ENCODE measurements at regions not wholly inside any gene's neighbourhood (a gene's known extent, or its start where the extent isn't known, plus 50 kb on each side); places are given as distances from the start of the nearest gene placed in this dataset.

DNA sequence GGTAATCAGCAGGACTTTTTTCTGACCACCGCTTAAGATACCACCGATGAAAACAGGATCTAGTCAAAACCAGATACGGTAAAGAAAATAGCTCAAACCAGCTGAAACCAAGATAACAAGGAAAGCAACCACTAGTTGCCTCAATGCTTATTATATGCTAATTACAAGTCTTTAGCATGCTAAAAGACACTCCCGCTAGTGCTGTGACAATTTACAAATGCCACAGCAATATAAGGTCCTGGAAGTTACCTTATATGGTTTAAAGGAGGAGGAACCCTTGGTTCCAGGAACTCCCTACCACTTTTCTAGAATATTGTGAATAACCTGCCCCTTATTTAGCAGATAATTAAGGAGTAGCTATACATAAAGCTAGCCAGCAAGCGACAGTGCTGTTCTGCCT, 976.4 kb upstream of the SEL1L start:
- H3K4me1 Mint-ChIP-seq (ENCODE audit: low read depth): no peaks in the 10 kb centered on the region
- H3K27me3 Mint-ChIP-seq (ENCODE audit: low read depth): no peaks in the 10 kb centered on the region
- H3K4me3 Mint-ChIP-seq: no peak overlapping the region
- H3K27ac Mint-ChIP-seq: no peak overlapping the region
- peaks cover 5% of the 10 kb centered on the region for H3K9me3 Mint-ChIP-seq
- H3K36me3 Mint-ChIP-seq (ENCODE audit: low read depth): no peaks in the 10 kb centered on the region

DNA sequence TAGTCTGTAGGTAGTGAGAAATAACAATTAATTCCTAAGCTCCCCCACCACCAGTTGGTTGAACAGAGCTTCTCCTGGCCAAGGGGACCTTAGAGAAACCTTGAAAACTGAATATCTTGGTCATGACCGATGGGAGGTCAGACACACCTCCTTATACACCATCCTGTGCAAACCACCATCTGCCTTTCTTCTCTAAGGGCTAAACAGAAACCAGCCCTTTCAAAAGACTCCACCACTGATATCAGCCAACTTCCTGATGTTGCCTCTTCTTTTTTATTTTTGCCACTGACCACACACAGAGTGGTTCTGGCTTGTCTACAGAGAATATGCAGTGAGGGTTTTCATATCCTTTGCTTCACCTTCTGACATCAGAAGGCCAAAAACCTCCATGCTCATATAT, 977.7 kb upstream of the SEL1L start:
- H3K4me3 Mint-ChIP-seq: no peak overlapping the region
- no peaks in the 10 kb centered on the region for H3K4me1 Mint-ChIP-seq (ENCODE audit: low read depth)
- H3K9me3 Mint-ChIP-seq: peaks cover 10% of the 10 kb centered on the region
- no peaks in the 10 kb centered on the region for H3K36me3 Mint-ChIP-seq (ENCODE audit: low read depth)
- H3K27me3 Mint-ChIP-seq (ENCODE audit: low read depth): no peaks in the 10 kb centered on the region
- no peak overlapping the region for H3K27ac Mint-ChIP-seq

DNA sequence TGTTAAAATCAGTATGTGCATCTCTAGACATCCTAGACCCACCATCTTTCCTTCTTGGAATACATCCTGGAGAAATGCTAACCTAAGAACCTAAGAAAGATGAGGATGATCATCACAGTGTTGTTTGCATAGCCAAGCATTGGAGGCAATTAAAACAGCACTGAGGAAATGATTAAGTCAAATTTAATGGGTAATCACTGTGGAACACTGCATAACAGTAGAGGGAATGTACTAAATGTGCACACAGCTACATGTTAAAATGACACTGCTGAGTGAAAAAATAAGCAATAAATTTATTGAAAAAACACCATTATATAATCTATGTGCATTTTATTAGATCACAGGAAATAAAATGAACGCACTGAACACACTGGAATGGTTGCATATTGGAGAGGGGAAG, 987.1 kb upstream of the SEL1L start:
- peaks cover 23% of the 10 kb centered on the region for H3K9me3 Mint-ChIP-seq
- H3K27me3 Mint-ChIP-seq (ENCODE audit: low read depth): no peaks in the 10 kb centered on the region
- H3K4me3 Mint-ChIP-seq: no peak overlapping the region

DNA sequence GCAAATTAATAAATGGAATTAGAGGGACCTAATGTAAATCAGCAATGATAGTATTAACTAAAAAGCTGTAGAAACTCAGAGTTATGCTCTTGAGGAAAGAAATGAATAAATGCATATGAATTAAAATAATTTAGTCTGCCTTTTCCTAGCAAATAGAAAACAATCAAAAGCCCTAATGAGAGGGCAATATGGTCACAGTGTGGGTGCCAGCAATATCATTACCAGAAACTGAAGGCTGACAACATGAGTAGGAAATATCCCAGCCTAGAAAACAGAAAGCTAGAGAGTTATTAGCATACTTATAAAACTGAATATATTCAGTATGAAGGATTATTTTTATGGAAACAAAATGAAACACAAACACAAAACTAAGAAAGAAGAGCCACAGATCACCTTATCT, 987.5 kb upstream of the SEL1L start:
- H3K9me3 Mint-ChIP-seq: peaks cover 23% of the 10 kb centered on the region
- no peaks in the 10 kb centered on the region for H3K4me1 Mint-ChIP-seq (ENCODE audit: low read depth)
- H3K36me3 Mint-ChIP-seq (ENCODE audit: low read depth): no peaks in the 10 kb centered on the region
- no peak overlapping the region for H3K4me3 Mint-ChIP-seq
- no peak overlapping the region for H3K27ac Mint-ChIP-seq
- H3K27me3 Mint-ChIP-seq (ENCODE audit: low read depth): no peaks in the 10 kb centered on the region

More for the DNA sequence above, 987.1 kb upstream of the SEL1L start:
- H3K4me1 Mint-ChIP-seq (ENCODE audit: low read depth): no peaks in the 10 kb centered on the region
- H3K36me3 Mint-ChIP-seq (ENCODE audit: low read depth): no peaks in the 10 kb centered on the region
- H3K27ac Mint-ChIP-seq: no peak overlapping the region

DNA sequence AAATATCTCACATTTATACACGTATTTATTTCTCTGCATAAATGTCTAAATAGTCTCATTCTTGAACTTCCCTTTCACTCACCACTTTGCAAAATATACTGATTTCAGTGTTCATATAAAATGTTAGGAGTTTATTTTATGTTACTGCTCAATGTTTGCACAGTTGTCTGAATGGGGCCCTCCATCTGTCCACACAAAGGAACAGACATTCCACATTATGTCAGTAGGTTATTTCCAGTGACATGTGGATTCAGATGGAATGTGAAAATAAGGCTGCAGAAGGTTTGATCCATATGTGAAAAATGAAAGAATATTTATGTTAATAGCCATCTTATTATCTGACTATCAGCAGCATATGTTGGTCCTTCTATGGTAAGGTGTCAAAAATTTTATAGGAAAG, 994.4 kb upstream of the SEL1L start:
- no peak overlapping the region for H3K27ac Mint-ChIP-seq
- H3K27me3 Mint-ChIP-seq (ENCODE audit: low read depth): no peaks in the 10 kb centered on the region
- no peak overlapping the region for H3K4me3 Mint-ChIP-seq
- H3K9me3 Mint-ChIP-seq: peaks cover 11% of the 10 kb centered on the region
- no peaks in the 10 kb centered on the region for H3K36me3 Mint-ChIP-seq (ENCODE audit: low read depth)
- H3K4me1 Mint-ChIP-seq (ENCODE audit: low read depth): no peaks in the 10 kb centered on the region

DNA sequence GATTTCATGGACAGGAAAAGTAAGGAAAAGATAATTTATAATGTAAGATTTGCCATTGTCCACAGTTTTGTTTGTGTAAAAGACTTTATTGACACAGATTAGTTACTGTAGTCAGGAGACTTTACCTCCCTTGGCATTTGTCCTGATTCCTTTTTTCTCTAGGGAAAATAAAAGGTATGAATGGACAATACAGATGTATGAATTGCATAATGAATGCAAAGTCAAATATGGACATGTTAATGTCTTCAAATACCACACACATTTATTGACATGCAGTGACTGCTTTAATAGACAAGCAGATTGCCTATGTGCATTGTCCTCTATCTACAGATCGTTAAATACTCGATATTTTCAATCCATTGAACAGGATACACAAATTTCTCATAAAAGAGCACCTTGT, 999.7 kb upstream of the SEL1L start:
- H3K9me3 Mint-ChIP-seq: peaks cover 20% of the 10 kb centered on the region
- no peak overlapping the region for H3K4me3 Mint-ChIP-seq
- H3K36me3 Mint-ChIP-seq (ENCODE audit: low read depth): no peaks in the 10 kb centered on the region
- H3K27ac Mint-ChIP-seq: no peak overlapping the region
- no peaks in the 10 kb centered on the region for H3K27me3 Mint-ChIP-seq (ENCODE audit: low read depth)
- H3K4me1 Mint-ChIP-seq (ENCODE audit: low read depth): no peaks in the 10 kb centered on the region

DNA sequence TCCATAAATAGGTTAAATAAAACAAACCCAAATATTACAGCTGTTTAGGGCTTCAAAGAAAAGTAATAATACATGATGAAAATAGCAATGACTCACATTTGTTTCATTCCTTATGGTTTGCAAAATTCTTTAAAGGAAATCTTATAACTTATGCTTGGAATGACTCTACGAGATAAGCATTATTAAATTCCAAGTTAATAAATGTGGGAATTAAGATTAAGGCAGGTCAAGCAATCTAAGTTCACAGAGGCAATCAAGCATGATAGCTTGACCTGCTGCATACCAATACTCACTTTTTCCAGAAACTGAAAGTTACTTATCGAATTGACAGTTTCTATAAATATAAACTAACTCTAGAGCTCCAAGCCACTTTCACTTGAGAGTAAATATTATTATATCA, 1002.9 kb upstream of the SEL1L start:
- Mint-ChIP-seq H3K9me3 (peaks cover 14% of the 10 kb centered on the region), H3K4me1 (ENCODE audit: low read depth) (no peaks in the 10 kb centered on the region), H3K27me3 (ENCODE audit: low read depth) (no peaks in the 10 kb centered on the region), H3K4me3 (no peak overlapping the region), H3K36me3 (ENCODE audit: low read depth) (no peaks in the 10 kb centered on the region), H3K27ac (no peak overlapping the region)

DNA sequence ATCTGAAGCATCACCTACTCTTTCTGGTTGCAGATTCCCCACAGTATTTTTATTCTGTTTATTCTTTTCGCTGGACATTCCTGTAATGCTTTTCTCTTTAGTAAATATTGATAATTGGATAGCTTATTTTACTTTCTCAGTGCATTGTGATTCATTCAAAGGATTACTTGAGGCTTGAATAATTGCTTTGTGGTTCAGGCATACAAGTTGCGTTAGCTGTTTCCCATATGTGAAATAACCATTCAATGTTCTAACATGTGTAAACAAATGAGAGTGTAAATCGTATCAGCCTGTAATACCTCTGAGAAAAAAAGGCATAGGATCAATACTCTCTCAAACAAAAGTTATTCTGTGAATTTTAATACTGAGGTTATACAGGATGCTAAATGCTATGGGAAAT, 1004.2 kb upstream of the SEL1L start:
- no peak overlapping the region for H3K27ac Mint-ChIP-seq

DNA sequence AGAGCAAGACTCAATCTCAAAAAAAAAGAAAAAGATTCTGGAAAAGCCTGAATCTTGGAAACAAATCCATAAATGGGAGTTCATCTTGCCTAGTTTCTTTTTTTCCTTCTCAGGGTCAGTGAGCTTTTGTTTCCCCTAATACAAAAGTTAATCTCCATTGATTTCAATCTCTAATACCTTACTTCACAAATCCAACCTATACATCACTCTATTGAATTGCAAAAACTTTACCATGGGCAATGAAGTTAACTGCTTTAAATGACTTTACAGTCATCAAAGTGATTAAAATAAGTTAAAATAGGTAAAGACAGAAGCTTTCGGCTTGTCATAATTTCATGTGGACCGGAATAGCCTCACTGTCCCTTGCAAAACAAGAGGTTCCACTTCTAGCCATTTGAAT, 1012.7 kb upstream of the SEL1L start:
- Mint-ChIP-seq H3K27ac (no peak overlapping the region), H3K27me3 (ENCODE audit: low read depth) (no peaks in the 10 kb centered on the region), H3K9me3 (peaks cover 17% of the 10 kb centered on the region), H3K36me3 (ENCODE audit: low read depth) (no peaks in the 10 kb centered on the region), H3K4me1 (ENCODE audit: low read depth) (no peaks in the 10 kb centered on the region), H3K4me3 (no peak overlapping the region)

More for the DNA sequence above, 1004.2 kb upstream of the SEL1L start:
- Mint-ChIP-seq H3K27me3 (ENCODE audit: low read depth) (no peaks in the 10 kb centered on the region), H3K4me3 (no peak overlapping the region), H3K36me3 (ENCODE audit: low read depth) (no peaks in the 10 kb centered on the region), H3K4me1 (ENCODE audit: low read depth) (no peaks in the 10 kb centered on the region), H3K9me3 (peaks cover 14% of the 10 kb centered on the region)

DNA sequence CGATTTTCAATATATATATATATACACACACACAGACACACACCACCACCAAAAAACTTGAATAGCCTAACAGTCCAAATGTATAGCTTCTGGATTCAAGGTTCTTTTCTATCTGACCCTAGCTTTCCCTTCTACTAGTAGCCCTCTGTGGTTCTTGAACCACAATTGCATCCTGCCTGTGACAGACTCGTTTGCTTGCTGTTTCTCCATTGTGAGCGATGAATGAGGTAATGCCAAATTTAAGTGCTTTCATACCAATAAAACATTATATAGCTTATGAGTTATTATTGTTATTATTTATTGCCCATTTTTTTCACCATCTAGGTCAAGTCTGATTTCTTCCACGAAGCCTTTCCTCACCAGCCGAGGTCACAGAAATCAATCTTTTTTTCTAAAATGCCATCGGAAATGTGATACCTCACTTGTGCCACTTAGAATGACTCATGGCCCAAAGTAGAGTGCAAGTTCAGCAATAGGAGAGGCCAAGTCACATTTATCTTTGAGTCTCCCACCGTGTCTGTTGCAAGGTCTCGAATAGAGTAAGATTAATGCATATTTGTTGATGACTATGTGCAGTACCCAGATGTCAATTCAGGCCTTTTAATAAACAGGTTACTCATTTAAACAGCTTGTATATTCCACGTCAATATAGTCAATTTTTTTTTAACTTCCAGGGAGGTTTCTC, 1015.8 kb upstream of the SEL1L start:
- H3K9me3 Mint-ChIP-seq: peaks cover 17% of the 10 kb centered on the region
- no peak overlapping the region for H3K4me3 Mint-ChIP-seq
- H3K36me3 Mint-ChIP-seq (ENCODE audit: low read depth): no peaks in the 10 kb centered on the region
- H3K27ac Mint-ChIP-seq: no peak overlapping the region
- H3K27me3 Mint-ChIP-seq (ENCODE audit: low read depth): no peaks in the 10 kb centered on the region
- no peaks in the 10 kb centered on the region for H3K4me1 Mint-ChIP-seq (ENCODE audit: low read depth)

DNA sequence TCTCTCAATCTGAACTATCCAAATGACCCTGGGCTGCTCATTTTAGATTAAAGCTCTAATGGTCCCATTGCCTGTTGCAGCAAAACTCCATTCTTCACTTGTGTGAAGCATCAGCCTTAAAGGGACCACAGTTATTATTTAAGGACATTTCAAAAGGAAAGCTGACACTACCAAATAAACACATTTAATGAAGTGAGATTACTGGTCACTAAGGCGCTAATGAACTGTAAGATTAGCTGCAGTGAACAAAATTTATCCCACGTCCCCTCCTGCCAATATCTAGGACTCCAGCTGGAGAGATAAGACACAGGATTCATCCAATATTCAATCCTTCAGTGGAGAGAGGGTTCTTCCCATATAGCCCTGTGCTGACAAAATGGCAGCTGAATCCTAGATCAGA, 1029.2 kb upstream of the SEL1L start:
- H3K4me3 Mint-ChIP-seq: no peak overlapping the region
- H3K4me1 Mint-ChIP-seq (ENCODE audit: low read depth): no peaks in the 10 kb centered on the region
- no peaks in the 10 kb centered on the region for H3K36me3 Mint-ChIP-seq (ENCODE audit: low read depth)
- no peaks in the 10 kb centered on the region for H3K27me3 Mint-ChIP-seq (ENCODE audit: low read depth)
- no peak overlapping the region for H3K27ac Mint-ChIP-seq
- peaks cover 17% of the 10 kb centered on the region for H3K9me3 Mint-ChIP-seq

DNA sequence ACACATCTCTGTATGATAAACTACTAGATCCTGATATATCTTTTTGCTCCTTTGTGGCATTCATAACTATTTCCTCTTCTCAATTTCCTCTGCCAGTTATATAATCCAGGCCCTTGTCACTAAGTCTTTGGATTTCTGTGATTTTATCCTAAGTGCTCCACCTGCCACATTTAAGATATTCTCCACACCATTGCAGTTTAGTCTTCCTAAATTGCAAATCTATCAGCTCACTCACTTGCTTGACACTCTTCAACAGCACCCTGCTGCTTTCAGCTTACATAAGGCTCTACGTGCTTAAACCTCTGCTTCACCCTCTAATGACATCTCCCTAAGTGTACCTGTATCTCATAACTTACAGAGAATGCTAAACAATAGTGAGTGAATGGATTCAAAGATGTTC, 1032.2 kb upstream of the SEL1L start:
- H3K9me3 Mint-ChIP-seq: peaks cover 20% of the 10 kb centered on the region
- H3K27me3 Mint-ChIP-seq (ENCODE audit: low read depth): no peaks in the 10 kb centered on the region
- H3K4me3 Mint-ChIP-seq: no peak overlapping the region

DNA sequence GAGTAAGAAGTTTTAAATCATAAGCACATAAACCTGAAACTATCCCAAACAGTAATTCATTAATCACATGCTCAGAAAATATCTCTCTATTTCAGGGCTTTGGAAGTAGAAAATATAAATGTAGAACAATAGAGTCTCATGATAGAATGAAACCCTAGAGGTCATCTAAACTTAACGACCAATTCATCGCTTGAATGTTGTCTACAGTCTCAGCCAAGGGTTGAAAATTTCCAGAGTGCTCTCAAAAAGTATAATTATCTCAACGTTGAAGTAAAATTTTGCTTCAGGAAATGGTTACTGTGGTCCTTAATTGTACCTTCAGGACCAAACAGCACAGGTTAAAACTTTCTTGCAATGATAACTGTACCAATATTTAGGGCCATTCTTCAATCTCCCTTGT, 1053.6 kb upstream of the SEL1L start:
- H3K4me3 Mint-ChIP-seq: no peak overlapping the region
- no peak overlapping the region for H3K27ac Mint-ChIP-seq
- peaks cover 3% of the 10 kb centered on the region for H3K9me3 Mint-ChIP-seq
- H3K4me1 Mint-ChIP-seq (ENCODE audit: low read depth): no peaks in the 10 kb centered on the region
- H3K27me3 Mint-ChIP-seq (ENCODE audit: low read depth): no peaks in the 10 kb centered on the region
- no peaks in the 10 kb centered on the region for H3K36me3 Mint-ChIP-seq (ENCODE audit: low read depth)

More for the DNA sequence above, 1032.2 kb upstream of the SEL1L start:
- no peaks in the 10 kb centered on the region for H3K36me3 Mint-ChIP-seq (ENCODE audit: low read depth)
- no peak overlapping the region for H3K27ac Mint-ChIP-seq
- no peaks in the 10 kb centered on the region for H3K4me1 Mint-ChIP-seq (ENCODE audit: low read depth)

DNA sequence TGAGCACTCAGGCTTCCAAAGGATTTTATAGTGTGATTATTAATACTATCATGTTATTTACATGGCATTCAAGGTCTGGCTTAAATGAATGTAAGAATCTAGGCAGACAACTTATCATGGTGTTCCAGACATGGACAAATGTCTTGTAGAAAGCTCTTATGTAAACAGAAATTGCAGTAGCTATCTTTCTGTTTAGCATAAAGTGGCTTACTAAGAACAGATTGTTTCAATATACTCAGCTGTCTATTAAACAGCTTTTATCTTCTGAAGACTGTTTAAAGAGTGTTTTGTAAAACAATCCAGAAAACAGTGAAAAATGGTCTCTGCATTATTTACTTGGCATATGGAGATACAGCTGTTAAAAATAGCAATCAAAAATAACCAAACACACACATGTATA, 1061.8 kb upstream of the SEL1L start:
- Mint-ChIP-seq H3K9me3 (peaks cover 14% of the 10 kb centered on the region), H3K27ac (no peak overlapping the region), H3K27me3 (ENCODE audit: low read depth) (no peaks in the 10 kb centered on the region), H3K4me3 (no peak overlapping the region), H3K4me1 (ENCODE audit: low read depth) (no peaks in the 10 kb centered on the region), H3K36me3 (ENCODE audit: low read depth) (no peaks in the 10 kb centered on the region)

DNA sequence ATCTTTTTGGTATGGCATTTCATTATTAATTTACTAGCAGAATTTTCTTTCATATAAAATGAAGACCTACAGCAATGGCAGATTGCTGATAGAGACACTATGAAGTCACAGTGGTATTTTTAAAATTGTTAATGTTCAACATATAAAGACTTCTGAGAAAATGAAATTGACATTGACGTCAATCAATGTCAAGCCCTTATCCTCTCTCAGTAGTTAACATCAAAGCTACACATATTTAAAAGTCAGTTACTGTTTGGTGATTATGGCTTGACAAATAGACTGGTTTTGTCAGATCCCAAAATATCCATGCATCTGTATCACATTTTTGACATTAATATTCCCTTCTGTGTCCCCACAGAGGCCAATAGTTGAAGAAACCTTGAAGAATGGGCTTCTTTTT, 1069.1 kb upstream of the SEL1L start:
- no peak overlapping the region for H3K27ac Mint-ChIP-seq
- no peaks in the 10 kb centered on the region for H3K4me1 Mint-ChIP-seq (ENCODE audit: low read depth)
- H3K4me3 Mint-ChIP-seq: no peak overlapping the region

DNA sequence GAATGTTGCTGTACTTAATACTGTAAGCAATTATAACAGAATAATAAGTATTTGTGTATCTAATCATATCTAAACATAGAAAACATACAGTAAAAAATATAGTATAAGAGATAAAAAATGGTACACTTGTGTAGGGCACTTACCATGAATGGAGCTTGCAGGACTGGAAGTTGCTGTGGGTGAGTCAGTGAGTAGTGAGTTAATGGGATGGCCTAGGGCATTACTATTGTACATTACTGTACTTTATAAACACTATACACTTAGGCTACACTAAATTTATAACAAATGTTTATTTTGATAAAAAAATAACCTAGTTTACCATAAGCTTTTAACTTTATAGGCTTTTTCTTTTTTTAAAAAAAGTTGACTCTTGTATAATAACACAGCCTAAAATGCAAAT, 1071.2 kb upstream of the SEL1L start:
- Mint-ChIP-seq H3K4me3 (no peak overlapping the region), H3K27ac (no peak overlapping the region), H3K27me3 (ENCODE audit: low read depth) (no peaks in the 10 kb centered on the region)

More for the DNA sequence above, 1069.1 kb upstream of the SEL1L start:
- H3K36me3 Mint-ChIP-seq (ENCODE audit: low read depth): no peaks in the 10 kb centered on the region
- peaks cover 13% of the 10 kb centered on the region for H3K9me3 Mint-ChIP-seq
- no peaks in the 10 kb centered on the region for H3K27me3 Mint-ChIP-seq (ENCODE audit: low read depth)

More for the DNA sequence above, 1071.2 kb upstream of the SEL1L start:
- Mint-ChIP-seq H3K4me1 (ENCODE audit: low read depth) (no peaks in the 10 kb centered on the region), H3K9me3 (peaks cover 7% of the 10 kb centered on the region), H3K36me3 (ENCODE audit: low read depth) (no peaks in the 10 kb centered on the region)
